ENCODE measurements at regions not wholly inside any gene's neighbourhood (a gene's known extent, or its start where the extent isn't known, plus 50 kb on each side); places are given as distances from the start of the nearest gene placed in this dataset.

DNA sequence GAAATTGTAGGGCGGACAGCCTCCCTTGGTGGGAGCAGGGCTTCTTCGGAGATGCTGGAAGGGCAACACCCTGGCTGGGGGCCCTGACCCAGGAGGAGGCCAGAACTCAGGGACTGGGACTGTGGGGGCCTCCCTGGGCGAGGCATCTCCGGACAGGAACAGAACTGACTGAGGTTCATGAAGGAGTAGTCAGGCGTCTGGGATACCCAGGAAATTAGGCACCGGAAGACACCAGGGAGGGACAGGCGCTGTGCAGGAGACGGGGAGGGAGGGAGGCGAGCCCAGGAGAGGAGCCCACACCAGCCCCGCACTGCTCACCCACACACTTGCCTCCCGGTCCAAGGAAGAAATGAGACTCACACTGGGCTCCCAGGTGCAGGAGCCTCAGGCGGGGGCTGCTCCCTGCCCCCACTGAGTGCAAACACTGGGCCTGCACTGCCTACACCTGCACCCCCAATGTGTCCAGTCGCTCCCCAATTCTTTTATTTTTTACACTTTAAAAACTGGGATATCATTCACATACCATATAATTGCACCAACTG, 262.6 kb upstream of the SFSWAP start:
- Histone ChIP-seq H3K4me3 (ENCODE audit: low read length) (no peak overlapping the region), H3K4me2 (ENCODE audit: low read depth, low read length, poor library complexity, severe bottlenecking) (no peak overlapping the region), H2AFZ (ENCODE audit: low read length) (no peak overlapping the region), H3K36me3 (ENCODE audit: insufficient read depth, low read length) (no peaks in the 10 kb centered on the region), H3K4me1 (ENCODE audit: low read length) (no peaks in the 10 kb centered on the region), H4K20me1 (ENCODE audit: insufficient read depth, low read depth, low read length) (no peaks in the 10 kb centered on the region), H3K79me2 (ENCODE audit: low read length) (no peaks in the 10 kb centered on the region), H3K9me2 (replicated peaks; ENCODE audit: insufficient read depth, low read length) (no peaks in the 10 kb centered on the region), H3K27ac (ENCODE audit: low read length) (no peak overlapping the region), H3K9me3 (ENCODE audit: low read length) (no peaks in the 10 kb centered on the region), H3K9ac (ENCODE audit: low read length) (no peak overlapping the region), H3K27me3 (ENCODE audit: low read length) (no peaks in the 10 kb centered on the region)
- no peak for DNase-seq

DNA sequence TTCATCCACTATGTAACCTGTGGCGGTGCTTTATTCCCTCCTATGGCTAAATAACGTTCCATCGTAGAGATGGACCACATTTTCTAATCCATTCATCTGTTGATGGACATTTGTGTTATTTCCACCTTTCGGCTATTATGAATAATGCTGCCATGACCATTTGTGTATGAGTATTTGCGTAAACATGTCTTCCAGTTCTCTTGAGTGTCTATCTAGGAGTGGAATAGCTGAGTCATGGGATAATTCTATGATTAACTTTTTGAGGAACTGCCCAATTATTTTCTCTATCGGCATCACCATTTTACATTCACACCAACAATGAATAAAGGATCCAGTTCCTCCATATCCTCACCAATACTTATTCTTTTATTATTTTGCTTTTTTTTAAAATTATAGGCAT, 261.9 kb upstream of the SFSWAP start:
- Histone ChIP-seq H3K4me3 (ENCODE audit: low read length) (no peak overlapping the region), H3K4me1 (ENCODE audit: low read length) (no peaks in the 10 kb centered on the region), H3K9me3 (ENCODE audit: low read length) (no peaks in the 10 kb centered on the region), H3K27ac (ENCODE audit: low read length) (no peak overlapping the region), H3K36me3 (ENCODE audit: insufficient read depth, low read length) (no peaks in the 10 kb centered on the region), H3K79me2 (ENCODE audit: low read length) (no peaks in the 10 kb centered on the region), H3K4me2 (ENCODE audit: low read depth, low read length, poor library complexity, severe bottlenecking) (no peak overlapping the region), H3K9ac (ENCODE audit: low read length) (no peak overlapping the region), H3K27me3 (ENCODE audit: low read length) (no peaks in the 10 kb centered on the region), H4K20me1 (ENCODE audit: insufficient read depth, low read depth, low read length) (no peaks in the 10 kb centered on the region), H3K9me2 (replicated peaks; ENCODE audit: insufficient read depth, low read length) (no peaks in the 10 kb centered on the region), H2AFZ (ENCODE audit: low read length) (no peak overlapping the region)
- DNase-seq = no peak

DNA sequence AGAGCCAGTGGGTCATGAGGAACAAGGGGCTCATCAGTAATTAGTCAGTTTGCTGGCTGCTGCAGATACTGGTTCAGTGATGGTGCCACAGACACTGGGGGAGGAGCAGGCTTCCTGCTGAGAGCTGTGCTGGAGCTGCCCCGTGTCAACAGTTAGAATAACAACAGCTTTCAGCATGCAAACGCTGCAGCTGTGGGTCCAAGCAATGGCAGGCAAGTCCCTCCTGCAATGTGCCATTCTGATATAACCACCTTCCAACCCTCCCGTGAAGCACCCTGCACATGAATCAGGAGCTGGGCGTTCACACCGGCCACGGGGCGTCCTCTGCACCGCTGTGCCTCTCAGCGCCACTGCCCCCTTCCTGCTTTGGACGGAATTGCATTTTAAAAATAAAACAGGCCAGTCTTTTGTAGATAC, 258.4 kb upstream of the SFSWAP start:
- Histone ChIP-seq H3K9me2 (replicated peaks; ENCODE audit: insufficient read depth, low read length) (no peaks in the 10 kb centered on the region), H3K4me1 (ENCODE audit: low read length) (no peaks in the 10 kb centered on the region), H3K4me3 (ENCODE audit: low read length) (no peak overlapping the region), H4K20me1 (ENCODE audit: insufficient read depth, low read depth, low read length) (no peaks in the 10 kb centered on the region), H3K27me3 (ENCODE audit: low read length) (no peaks in the 10 kb centered on the region), H3K4me2 (ENCODE audit: low read depth, low read length, poor library complexity, severe bottlenecking) (no peak overlapping the region), H3K27ac (ENCODE audit: low read length) (no peak overlapping the region), H3K9me3 (ENCODE audit: low read length) (no peaks in the 10 kb centered on the region), H3K9ac (ENCODE audit: low read length) (no peak overlapping the region), H2AFZ (ENCODE audit: low read length) (no peak overlapping the region), H3K36me3 (ENCODE audit: insufficient read depth, low read length) (no peaks in the 10 kb centered on the region), H3K79me2 (ENCODE audit: low read length) (no peaks in the 10 kb centered on the region)
- peak; percentile 77 for DNase-seq

DNA sequence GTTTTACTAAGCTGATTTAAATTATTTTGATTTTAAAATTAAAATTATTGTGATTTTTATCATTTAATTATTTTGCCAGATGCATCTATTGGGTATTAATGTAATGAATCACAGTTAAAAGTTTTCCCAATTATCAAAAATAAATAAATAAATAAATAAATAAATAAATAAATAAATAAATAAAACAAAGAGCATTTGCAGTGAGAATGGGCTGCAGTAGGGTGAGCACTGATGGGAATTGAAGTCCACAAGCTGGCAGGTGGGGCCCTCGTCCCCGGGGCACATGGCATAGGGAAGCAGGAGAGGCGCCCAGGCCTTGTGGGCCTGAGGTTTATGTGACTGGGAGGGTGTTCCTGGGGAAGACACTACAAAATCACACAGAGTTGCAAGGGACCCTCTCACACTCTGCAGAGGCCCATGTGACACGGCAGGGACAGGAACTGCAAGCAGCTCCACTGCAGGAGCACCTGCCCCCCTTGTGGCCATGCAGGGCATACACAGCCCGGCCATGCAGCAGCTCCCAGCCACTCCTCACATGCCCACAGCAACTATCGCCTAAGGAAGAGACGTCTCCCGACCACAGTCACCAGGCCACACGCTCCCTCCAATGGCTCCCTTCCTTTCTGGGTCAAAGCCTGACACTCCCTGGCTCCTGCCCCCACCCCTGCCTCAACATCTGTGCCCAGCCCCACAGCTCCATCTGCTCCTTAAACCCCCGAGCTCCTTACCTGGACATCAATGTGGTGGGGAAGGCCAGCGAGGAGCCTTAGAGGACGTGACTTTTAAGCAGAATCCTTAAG, 256.3 kb upstream of the SFSWAP start:
- Histone ChIP-seq H3K36me3 (ENCODE audit: insufficient read depth, low read length) (no peaks in the 10 kb centered on the region), H3K4me1 (ENCODE audit: low read length) (no peaks in the 10 kb centered on the region), H3K4me2 (ENCODE audit: low read depth, low read length, poor library complexity, severe bottlenecking) (no peak overlapping the region), H3K9me2 (replicated peaks; ENCODE audit: insufficient read depth, low read length) (no peaks in the 10 kb centered on the region), H3K9me3 (ENCODE audit: low read length) (no peaks in the 10 kb centered on the region), H4K20me1 (ENCODE audit: insufficient read depth, low read depth, low read length) (no peaks in the 10 kb centered on the region), H2AFZ (ENCODE audit: low read length) (no peak overlapping the region), H3K27me3 (ENCODE audit: low read length) (no peaks in the 10 kb centered on the region), H3K4me3 (ENCODE audit: low read length) (no peak overlapping the region), H3K9ac (ENCODE audit: low read length) (no peak overlapping the region), H3K79me2 (ENCODE audit: low read length) (no peaks in the 10 kb centered on the region), H3K27ac (ENCODE audit: low read length) (no peak overlapping the region)
- DNase-seq = peak; percentile 82

DNA sequence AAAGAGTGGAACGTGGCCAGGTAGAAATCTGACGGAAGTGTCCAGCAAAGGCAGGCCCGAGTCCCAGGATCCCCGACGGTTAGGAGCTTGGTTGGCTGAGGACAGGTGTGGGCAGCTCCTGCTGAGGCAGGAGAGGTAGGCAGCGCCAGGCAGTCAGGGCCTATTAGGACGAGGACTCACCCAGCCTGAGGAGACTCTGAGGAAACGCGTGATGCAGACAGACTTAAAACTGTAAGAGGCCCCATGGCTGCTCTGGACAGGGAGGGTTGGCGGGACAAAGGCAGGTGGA, 255.7 kb upstream of the SFSWAP start:
- H3K27ac ChIP-seq (ENCODE audit: low read length) = no peak overlapping the region
- H3K4me2 ChIP-seq (ENCODE audit: low read depth, low read length, poor library complexity, severe bottlenecking) = no peak overlapping the region
- no peak for DNase-seq
- no peak overlapping the region for H3K9ac ChIP-seq (ENCODE audit: low read length)
- H3K4me3 ChIP-seq (ENCODE audit: low read length) = no peak overlapping the region
- H3K27me3 ChIP-seq (ENCODE audit: low read length) = no peaks in the 10 kb centered on the region
- no peaks in the 10 kb centered on the region for H3K4me1 ChIP-seq (ENCODE audit: low read length)
- H3K36me3 ChIP-seq (ENCODE audit: insufficient read depth, low read length) = no peaks in the 10 kb centered on the region
- no peaks in the 10 kb centered on the region for H3K9me2 ChIP-seq (replicated peaks; ENCODE audit: insufficient read depth, low read length)
- no peaks in the 10 kb centered on the region for H4K20me1 ChIP-seq (ENCODE audit: insufficient read depth, low read depth, low read length)
- H3K9me3 ChIP-seq (ENCODE audit: low read length) = no peaks in the 10 kb centered on the region
- no peaks in the 10 kb centered on the region for H3K79me2 ChIP-seq (ENCODE audit: low read length)
- no peak overlapping the region for H2AFZ ChIP-seq (ENCODE audit: low read length)

DNA sequence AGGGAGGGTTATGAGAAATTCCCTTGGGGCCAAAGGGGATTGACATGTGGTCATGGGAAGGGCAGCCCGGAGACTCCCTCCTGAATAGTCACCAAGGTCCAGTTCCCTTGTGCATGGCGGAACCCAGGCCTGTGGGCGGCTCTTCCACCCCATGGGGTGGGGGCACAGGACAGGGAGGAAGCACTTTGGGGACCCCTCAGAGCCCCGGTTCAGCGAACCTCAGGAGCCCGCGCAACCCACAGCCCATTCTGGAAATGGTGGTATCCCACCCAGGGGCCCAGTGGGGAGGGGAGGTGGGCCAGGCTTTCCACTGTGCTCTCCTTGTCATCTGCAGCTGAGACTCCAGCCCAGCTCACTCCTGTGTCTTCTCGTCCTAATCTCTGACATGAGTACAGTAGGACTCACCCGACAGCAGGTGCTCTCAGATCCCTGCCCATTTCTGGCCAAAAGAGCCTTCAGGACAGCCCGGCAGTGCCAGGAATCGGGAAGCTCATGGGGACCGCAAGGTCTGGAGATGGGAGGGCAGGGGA, 255.2 kb upstream of the SFSWAP start:
- Histone ChIP-seq H3K4me3 (ENCODE audit: low read length) (no peak overlapping the region), H3K79me2 (ENCODE audit: low read length) (no peaks in the 10 kb centered on the region), H3K9me2 (replicated peaks; ENCODE audit: insufficient read depth, low read length) (no peaks in the 10 kb centered on the region), H3K9ac (ENCODE audit: low read length) (no peak overlapping the region), H3K9me3 (ENCODE audit: low read length) (no peaks in the 10 kb centered on the region), H2AFZ (ENCODE audit: low read length) (no peak overlapping the region), H3K36me3 (ENCODE audit: insufficient read depth, low read length) (no peaks in the 10 kb centered on the region), H3K4me1 (ENCODE audit: low read length) (no peaks in the 10 kb centered on the region), H3K27ac (ENCODE audit: low read length) (no peak overlapping the region), H3K27me3 (ENCODE audit: low read length) (no peaks in the 10 kb centered on the region), H3K4me2 (ENCODE audit: low read depth, low read length, poor library complexity, severe bottlenecking) (no peak overlapping the region), H4K20me1 (ENCODE audit: insufficient read depth, low read depth, low read length) (no peaks in the 10 kb centered on the region)
- no peak for DNase-seq

DNA sequence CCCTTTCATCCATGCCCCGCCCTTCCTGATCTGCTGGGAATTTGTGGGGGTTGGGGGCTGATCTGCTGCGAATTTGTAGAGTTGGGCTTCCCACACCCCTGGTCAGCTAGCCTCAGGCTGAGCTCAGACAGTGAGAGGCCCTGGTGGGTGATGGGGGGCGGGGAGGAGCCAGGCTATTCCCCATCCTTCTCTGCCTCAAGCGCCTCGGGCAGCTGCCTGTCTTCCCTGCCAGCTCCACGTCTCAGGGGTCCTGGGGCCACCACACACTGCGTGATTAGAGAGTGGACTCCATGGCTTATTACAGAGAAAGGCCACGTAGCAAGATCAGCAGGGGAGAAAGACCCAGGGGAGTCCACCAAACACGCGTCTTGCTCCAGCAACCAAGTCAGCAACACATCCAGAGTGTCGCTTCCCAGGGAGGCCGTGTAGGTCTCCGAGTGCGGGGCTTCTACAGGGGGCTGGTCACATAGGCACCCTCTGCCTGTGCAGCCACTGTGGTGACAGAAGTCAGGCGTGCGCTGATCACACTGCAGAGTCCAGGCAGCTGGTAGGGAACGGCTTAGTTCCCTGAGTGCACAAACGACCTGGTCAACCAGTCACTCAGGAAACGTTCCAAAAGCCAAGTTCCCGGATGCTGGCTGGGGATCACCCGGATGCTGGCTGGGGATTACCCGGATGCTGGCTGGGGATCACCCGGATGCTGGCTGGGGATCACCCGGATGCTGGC, 254.4 kb upstream of the SFSWAP start:
- Histone ChIP-seq H3K9me2 (replicated peaks; ENCODE audit: insufficient read depth, low read length) (no peaks in the 10 kb centered on the region), H4K20me1 (ENCODE audit: insufficient read depth, low read depth, low read length) (no peaks in the 10 kb centered on the region), H3K27me3 (ENCODE audit: low read length) (no peaks in the 10 kb centered on the region), H3K9me3 (ENCODE audit: low read length) (no peaks in the 10 kb centered on the region), H3K9ac (ENCODE audit: low read length) (no peak overlapping the region), H3K4me3 (ENCODE audit: low read length) (no peak overlapping the region), H3K4me2 (ENCODE audit: low read depth, low read length, poor library complexity, severe bottlenecking) (no peak overlapping the region), H2AFZ (ENCODE audit: low read length) (no peak overlapping the region), H3K79me2 (ENCODE audit: low read length) (no peaks in the 10 kb centered on the region), H3K4me1 (ENCODE audit: low read length) (no peaks in the 10 kb centered on the region), H3K36me3 (ENCODE audit: insufficient read depth, low read length) (no peaks in the 10 kb centered on the region), H3K27ac (ENCODE audit: low read length) (no peak overlapping the region)
- no peak for DNase-seq

DNA sequence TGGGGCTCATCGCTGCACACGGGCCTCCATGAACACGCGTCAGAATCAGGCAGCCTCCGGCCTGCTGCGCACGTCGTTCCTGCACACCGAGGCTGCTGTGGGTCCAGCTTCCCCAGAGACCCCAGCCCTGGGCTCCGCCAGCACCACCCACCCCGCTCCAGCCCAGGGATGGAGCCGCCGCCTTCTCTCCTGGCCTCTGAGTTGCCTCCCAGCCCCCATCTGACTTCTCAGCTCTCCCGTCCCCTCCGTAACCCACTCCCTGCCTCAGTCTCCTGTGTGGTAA, 253.9 kb upstream of the SFSWAP start:
- H3K27ac ChIP-seq (ENCODE audit: low read length) = no peak overlapping the region
- H3K4me3 ChIP-seq (ENCODE audit: low read length) = no peak overlapping the region
- H3K9ac ChIP-seq (ENCODE audit: low read length) = no peak overlapping the region
- no peak for DNase-seq
- no peak overlapping the region for H2AFZ ChIP-seq (ENCODE audit: low read length)
- H3K4me2 ChIP-seq (ENCODE audit: low read depth, low read length, poor library complexity, severe bottlenecking) = no peak overlapping the region
- no peaks in the 10 kb centered on the region for H3K79me2 ChIP-seq (ENCODE audit: low read length)
- no peaks in the 10 kb centered on the region for H3K27me3 ChIP-seq (ENCODE audit: low read length)
- no peaks in the 10 kb centered on the region for H3K9me3 ChIP-seq (ENCODE audit: low read length)
- H3K9me2 ChIP-seq (replicated peaks; ENCODE audit: insufficient read depth, low read length) = no peaks in the 10 kb centered on the region
- H3K4me1 ChIP-seq (ENCODE audit: low read length) = no peaks in the 10 kb centered on the region
- H3K36me3 ChIP-seq (ENCODE audit: insufficient read depth, low read length) = no peaks in the 10 kb centered on the region
- no peaks in the 10 kb centered on the region for H4K20me1 ChIP-seq (ENCODE audit: insufficient read depth, low read depth, low read length)

All from Karpas-422 (cell line).